SK-N-SH treated with all-trans-retinoic acid at 6 μM for 48 hours (cell line): ENCODE measurements at regions not wholly inside any gene's neighbourhood (a gene's known extent, or its start where the extent isn't known, plus 50 kb on each side); places are given as distances from the start of the nearest gene placed in this dataset.

Experiments used
- ARNTL ChIP-seq: fragments of 450-650 bp; formaldehyde crosslinking; IDR thresholded peaks from 2 replicates; pipeline ENCODE4 v1.5.0; 2020; ENCODE audit warnings: low read depth, mild to moderate bottlenecking, moderate library complexity, borderline replicate concordance
- BACH2 ChIP-seq: fragments of 250-450 bp; sonication (Bioruptor Pico); IDR thresholded peaks from 2 replicates; pipeline ENCODE4 v1.9.0; 2021; ENCODE audit warnings: mild to moderate bottlenecking, borderline replicate concordance
- CSDC2 ChIP-seq: fragments of 250-450 bp; sonication (Bioruptor Pico); IDR thresholded peaks from 2 replicates; pipeline ENCODE4 v1.5.0; 2020; ENCODE audit warnings: mild to moderate bottlenecking, moderate library complexity
- ESRRG ChIP-seq: fragments of 250-450 bp; sonication (Bioruptor Pico); IDR thresholded peaks from 2 replicates; pipeline ENCODE4 v1.6.1; 2021; ENCODE audit warnings: mild to moderate bottlenecking
- ISL1 ChIP-seq: fragments of 250-450 bp; sonication (Bioruptor Pico); IDR thresholded peaks from 2 replicates; pipeline ENCODE4 v2.1.2; 2022; ENCODE audit warnings: mild to moderate bottlenecking, moderate library complexity
- PPARA ChIP-seq: fragments of 250-450 bp; sonication (Bioruptor Pico); IDR thresholded peaks from 2 replicates; pipeline ENCODE4 v1.5.0; 2020; ENCODE audit warnings: mild to moderate bottlenecking, borderline replicate concordance
- TOX ChIP-seq: fragments of 250-450 bp; sonication (Bioruptor Pico); IDR thresholded peaks from 2 replicates; pipeline ENCODE4 v1.8.0; 2021; ENCODE audit warnings: mild to moderate bottlenecking, moderate library complexity, borderline replicate concordance
- ZC3H10 ChIP-seq: fragments of 250-450 bp; sonication (Bioruptor Pico); IDR thresholded peaks from 2 replicates; pipeline ENCODE4 v1.5.1; 2021; ENCODE audit warnings: mild to moderate bottlenecking, moderate library complexity
- ZFP3 ChIP-seq: fragments of 250-450 bp; sonication (Bioruptor Pico); IDR thresholded peaks from 2 replicates; pipeline ENCODE4 v1.5.0; 2020; ENCODE audit warnings: mild to moderate bottlenecking, moderate library complexity
- ZFP30 ChIP-seq: fragments of 450-650 bp; formaldehyde crosslinking; IDR thresholded peaks from 2 replicates; pipeline ENCODE4 v1.5.0; 2022; ENCODE audit warnings: mild to moderate bottlenecking, moderate library complexity
- ZNF565 ChIP-seq: fragments of 450-650 bp; formaldehyde crosslinking; conservative IDR thresholded peaks from 2 replicates; pipeline ENCODE4 v1.5.0; 2020; ENCODE audit warnings: low read depth, mild to moderate bottlenecking, moderate library complexity
- TF ChIP-seq, protein P1 (sequence below): fragments of 250-450 bp; sonication (Bioruptor Pico); IDR thresholded peaks from 2 replicates; pipeline ENCODE4 v1.8.0; 2020; ENCODE audit warnings: mild to moderate bottlenecking, moderate library complexity, borderline replicate concordance
- TF ChIP-seq, protein P2 (sequence below): fragments of 250-450 bp; sonication (Bioruptor Pico); IDR thresholded peaks from 2 replicates; pipeline ENCODE4 v1.5.1; 2020; ENCODE audit warnings: low read depth, mild to moderate bottlenecking, moderate library complexity
- TF ChIP-seq, protein P3 (sequence below): fragments of 250-450 bp; sonication (Bioruptor Pico); IDR thresholded peaks from 2 replicates; pipeline ENCODE4 v1.5.0; 2020; ENCODE audit warnings: mild to moderate bottlenecking, moderate library complexity

DNA sequence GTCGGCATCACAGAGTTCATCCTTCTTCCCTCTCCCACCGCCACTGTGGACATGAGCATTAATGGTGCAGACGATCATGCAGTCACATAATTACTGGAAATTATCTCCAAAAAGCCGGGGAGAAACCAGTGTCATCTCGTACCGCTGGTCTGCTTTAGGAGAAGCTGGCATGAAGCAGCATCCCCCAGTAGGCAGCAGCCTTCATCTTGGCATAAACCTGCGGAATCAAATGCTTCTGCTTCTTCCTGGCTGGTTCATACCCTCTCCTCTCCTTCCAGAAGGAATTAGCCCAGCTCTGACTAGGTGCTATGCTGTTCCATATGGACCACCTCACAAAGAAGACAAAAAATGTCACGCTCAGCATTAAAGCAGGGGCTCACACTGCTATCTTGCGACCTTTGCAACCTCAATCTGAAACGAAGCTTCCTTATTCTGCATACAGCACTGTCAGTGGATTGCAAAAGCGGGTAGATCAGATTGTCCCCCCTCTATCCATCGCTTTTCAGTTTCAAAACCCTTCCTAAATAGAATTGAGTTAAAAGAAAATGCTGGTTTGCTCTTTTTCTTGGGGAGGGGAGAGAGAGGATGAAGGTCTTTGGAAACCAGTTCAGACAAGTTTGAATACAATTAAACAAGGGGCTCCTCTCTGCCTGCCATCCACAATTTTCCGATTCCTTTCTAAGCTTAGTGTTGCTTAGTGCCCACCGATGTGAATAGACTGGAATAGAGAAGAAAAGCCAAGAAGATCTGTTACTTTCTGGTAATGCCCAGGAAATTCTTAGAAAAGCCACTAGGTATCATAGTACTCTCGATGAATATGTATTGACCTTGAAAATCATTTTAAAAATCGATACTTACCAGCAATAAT, 212.1 kb upstream of the ZNF521 start:
- TF ChIP-seq ESRRG (CRISPR knock-in tag) (no peak), BACH2 (no peak), ARNTL (CRISPR knock-in tag) (no peak), ZC3H10 (no peak), ISL1 (CRISPR knock-in tag) (no peak), TOX (CRISPR knock-in tag) (no peak), PPARA (CRISPR knock-in tag) (no peak), ZFP30 (CRISPR knock-in tag) (no peak), ZFP3 (CRISPR knock-in tag) (no peak), ZNF565 (CRISPR knock-in tag) (no peak), CSDC2 (no peak)
- TF ChIP-seq, protein P1, sequence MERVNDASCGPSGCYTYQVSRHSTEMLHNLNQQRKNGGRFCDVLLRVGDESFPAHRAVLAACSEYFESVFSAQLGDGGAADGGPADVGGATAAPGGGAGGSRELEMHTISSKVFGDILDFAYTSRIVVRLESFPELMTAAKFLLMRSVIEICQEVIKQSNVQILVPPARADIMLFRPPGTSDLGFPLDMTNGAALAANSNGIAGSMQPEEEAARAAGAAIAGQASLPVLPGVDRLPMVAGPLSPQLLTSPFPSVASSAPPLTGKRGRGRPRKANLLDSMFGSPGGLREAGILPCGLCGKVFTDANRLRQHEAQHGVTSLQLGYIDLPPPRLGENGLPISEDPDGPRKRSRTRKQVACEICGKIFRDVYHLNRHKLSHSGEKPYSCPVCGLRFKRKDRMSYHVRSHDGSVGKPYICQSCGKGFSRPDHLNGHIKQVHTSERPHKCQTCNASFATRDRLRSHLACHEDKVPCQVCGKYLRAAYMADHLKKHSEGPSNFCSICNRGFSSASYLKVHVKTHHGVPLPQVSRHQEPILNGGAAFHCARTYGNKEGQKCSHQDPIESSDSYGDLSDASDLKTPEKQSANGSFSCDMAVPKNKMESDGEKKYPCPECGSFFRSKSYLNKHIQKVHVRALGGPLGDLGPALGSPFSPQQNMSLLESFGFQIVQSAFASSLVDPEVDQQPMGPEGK (CRISPR knock-in tag): no peak
- TF ChIP-seq, protein P2, sequence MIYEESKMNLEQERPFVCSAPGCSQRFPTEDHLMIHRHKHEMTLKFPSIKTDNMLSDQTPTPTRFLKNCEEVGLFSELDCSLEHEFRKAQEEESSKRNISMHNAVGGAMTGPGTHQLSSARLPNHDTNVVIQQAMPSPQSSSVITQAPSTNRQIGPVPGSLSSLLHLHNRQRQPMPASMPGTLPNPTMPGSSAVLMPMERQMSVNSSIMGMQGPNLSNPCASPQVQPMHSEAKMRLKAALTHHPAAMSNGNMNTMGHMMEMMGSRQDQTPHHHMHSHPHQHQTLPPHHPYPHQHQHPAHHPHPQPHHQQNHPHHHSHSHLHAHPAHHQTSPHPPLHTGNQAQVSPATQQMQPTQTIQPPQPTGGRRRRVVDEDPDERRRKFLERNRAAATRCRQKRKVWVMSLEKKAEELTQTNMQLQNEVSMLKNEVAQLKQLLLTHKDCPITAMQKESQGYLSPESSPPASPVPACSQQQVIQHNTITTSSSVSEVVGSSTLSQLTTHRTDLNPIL: no peak
- TF ChIP-seq, protein P3, sequence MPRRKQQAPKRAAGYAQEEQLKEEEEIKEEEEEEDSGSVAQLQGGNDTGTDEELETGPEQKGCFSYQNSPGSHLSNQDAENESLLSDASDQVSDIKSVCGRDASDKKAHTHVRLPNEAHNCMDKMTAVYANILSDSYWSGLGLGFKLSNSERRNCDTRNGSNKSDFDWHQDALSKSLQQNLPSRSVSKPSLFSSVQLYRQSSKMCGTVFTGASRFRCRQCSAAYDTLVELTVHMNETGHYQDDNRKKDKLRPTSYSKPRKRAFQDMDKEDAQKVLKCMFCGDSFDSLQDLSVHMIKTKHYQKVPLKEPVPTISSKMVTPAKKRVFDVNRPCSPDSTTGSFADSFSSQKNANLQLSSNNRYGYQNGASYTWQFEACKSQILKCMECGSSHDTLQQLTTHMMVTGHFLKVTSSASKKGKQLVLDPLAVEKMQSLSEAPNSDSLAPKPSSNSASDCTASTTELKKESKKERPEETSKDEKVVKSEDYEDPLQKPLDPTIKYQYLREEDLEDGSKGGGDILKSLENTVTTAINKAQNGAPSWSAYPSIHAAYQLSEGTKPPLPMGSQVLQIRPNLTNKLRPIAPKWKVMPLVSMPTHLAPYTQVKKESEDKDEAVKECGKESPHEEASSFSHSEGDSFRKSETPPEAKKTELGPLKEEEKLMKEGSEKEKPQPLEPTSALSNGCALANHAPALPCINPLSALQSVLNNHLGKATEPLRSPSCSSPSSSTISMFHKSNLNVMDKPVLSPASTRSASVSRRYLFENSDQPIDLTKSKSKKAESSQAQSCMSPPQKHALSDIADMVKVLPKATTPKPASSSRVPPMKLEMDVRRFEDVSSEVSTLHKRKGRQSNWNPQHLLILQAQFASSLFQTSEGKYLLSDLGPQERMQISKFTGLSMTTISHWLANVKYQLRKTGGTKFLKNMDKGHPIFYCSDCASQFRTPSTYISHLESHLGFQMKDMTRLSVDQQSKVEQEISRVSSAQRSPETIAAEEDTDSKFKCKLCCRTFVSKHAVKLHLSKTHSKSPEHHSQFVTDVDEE (CRISPR knock-in tag): no peak
